SK-N-MC (cell line): ENCODE measurements at regions not wholly inside any gene's neighbourhood (a gene's known extent, or its start where the extent isn't known, plus 50 kb on each side); places are given as distances from the start of the nearest gene placed in this dataset.

Source experiments
- DNase-seq: peaks from one replicate; pipeline ENCODE4 v3.0.0-alpha.2; 2011; ENCODE audit warnings: low read depth, low spot score
- H3K27ac ChIP-seq: fragments of 200-600 bp; sonication (generic); 2 replicates; pipeline ENCODE4 v1.5.1; 2016; ENCODE audit warnings: mixed run types
- H3K36me3 ChIP-seq: fragments of 200-600 bp; sonication (generic); 2 replicates; pipeline ENCODE4 v1.6.1; 2017; ENCODE audit warnings: antibody characterized with exemption, low read length, mixed read lengths; ENCODE audit not compliant: insufficient read depth
- H3K4me3 ChIP-seq: fragments of 200-600 bp; sonication (generic); 2 replicates; pipeline ENCODE4 v1.5.1; 2016
- H3K9ac ChIP-seq: fragments of 200-600 bp; sonication (generic); 2 replicates; pipeline ENCODE4 v1.8.0; 2017; ENCODE audit warnings: mixed run types, mixed read lengths; ENCODE audit not compliant: insufficient read length
- H3K9me3 ChIP-seq: fragments of 200-600 bp; sonication (generic); 2 replicates; pipeline ENCODE4 v1.6.1; 2017; ENCODE audit warnings: low read depth, mild to moderate bottlenecking, antibody characterized with exemption, low read length, moderate library complexity, mixed read lengths
- EZH2 ChIP-seq: fragments of 200-600 bp; sonication (generic); IDR thresholded peaks from one replicate; pipeline ENCODE4 v1.6.1; 2017; ENCODE audit warnings: antibody characterized with exemption
- FOXP2 ChIP-seq: optimal IDR thresholded peaks from 2 replicates; pipeline ENCODE3; 2011; ENCODE audit warnings: mild to moderate bottlenecking, moderate library complexity; ENCODE audit not compliant: insufficient read depth; ENCODE audit errors: extremely low read length, control extremely low read depth
- POLR2AphosphoS5 ChIP-seq: IDR thresholded peaks from 2 replicates; pipeline ENCODE4 v1.6.1; 2012; ENCODE audit warnings: mild to moderate bottlenecking, low read depth, low read length, borderline replicate concordance

DNA sequence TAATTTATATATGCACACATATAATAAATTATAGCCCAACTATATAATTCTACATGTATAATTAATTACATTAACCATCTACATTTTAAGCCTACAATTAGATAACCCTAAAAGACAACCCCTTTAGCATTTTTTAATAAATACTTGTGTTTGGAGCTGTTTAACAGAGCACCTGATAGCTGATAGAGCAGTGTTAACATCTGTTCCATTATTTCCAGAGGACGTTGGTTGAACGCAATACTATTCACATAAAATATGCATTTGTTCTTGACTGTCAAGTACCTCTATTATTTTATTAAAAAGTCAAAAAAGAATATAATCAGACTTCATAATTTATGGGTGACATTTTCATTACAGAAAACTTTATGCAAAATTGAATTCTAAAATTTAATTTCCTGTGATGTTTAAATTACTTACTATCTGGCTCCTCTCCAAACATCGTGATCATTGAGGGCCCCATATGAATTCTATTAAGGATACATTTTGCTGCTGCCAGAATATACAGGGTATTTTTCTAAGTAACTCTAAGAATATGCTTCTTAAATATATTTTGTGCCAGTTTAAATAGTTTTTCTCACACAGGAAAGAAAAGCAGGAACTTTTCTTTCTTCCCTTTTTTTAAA is 234.3 kb downstream of the SHOX2 start:
- H3K36me3 ChIP-seq, result no peaks in the 10 kb centered on the region
- DNase-seq, result peak; percentile 62
- H3K27ac ChIP-seq, result no peak overlapping the region
- no peaks in the 10 kb centered on the region for H3K9me3 ChIP-seq
- no peak overlapping the region for H3K4me3 ChIP-seq
- TF ChIP-seq EZH2, result no peak
- no peak for TF ChIP-seq POLR2AphosphoS5
- no peak for TF ChIP-seq FOXP2
- H3K9ac ChIP-seq, result no peak overlapping the region

DNA sequence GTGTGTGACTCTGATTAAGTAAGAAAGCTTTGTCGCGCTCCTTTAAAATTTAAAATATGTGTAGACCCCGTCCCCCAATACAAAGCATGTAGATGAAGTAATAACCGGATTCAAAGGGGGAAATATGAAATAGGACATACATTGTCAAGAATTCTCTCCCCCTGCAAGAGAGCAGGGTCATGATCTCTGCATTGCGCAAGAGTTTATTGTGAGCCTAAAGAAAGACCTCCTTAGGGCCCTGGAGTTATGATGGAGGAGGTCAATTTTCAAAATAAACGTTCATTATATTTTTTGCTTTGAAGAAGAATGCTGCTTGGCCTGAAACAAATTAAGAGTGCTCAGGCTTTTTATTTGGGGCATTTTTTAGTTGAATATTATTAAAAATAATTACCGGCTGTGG is 235.0 kb downstream of the SHOX2 start:
- DNase-seq, result no peak
- Histone ChIP-seq H3K9me3 (no peaks in the 10 kb centered on the region), H3K27ac (no peak overlapping the region), H3K36me3 (no peaks in the 10 kb centered on the region), H3K4me3 (no peak overlapping the region), H3K9ac (no peak overlapping the region)
- TF ChIP-seq EZH2 (no peak), FOXP2 (no peak), POLR2AphosphoS5 (no peak)

DNA sequence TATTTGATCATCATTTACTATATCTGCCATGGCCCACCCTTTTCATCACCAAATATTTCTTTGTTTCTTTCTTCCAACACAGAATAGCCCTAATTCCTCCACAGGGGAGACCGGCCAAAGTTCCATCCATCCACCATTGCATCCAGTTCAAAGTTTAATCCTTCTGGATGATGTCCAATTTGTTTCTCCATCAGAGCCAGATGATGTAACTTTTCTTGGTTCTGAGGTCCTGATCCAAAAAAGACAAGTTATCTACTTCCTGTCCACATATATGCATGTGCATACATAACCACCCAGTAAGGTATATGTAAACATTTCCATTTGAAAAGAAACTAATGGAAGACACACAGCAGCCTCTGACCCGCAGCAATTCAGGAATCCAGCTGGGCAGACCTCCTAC is 237.3 kb downstream of the SHOX2 start:
- DNase-seq, result no peak
- H3K9me3 ChIP-seq, result no peaks in the 10 kb centered on the region
- H3K4me3 ChIP-seq, result no peak overlapping the region
- H3K27ac ChIP-seq, result no peak overlapping the region
- H3K36me3 ChIP-seq, result no peaks in the 10 kb centered on the region
- TF ChIP-seq FOXP2, result no peak
- TF ChIP-seq POLR2AphosphoS5, result no peak
- no peak overlapping the region for H3K9ac ChIP-seq

DNA sequence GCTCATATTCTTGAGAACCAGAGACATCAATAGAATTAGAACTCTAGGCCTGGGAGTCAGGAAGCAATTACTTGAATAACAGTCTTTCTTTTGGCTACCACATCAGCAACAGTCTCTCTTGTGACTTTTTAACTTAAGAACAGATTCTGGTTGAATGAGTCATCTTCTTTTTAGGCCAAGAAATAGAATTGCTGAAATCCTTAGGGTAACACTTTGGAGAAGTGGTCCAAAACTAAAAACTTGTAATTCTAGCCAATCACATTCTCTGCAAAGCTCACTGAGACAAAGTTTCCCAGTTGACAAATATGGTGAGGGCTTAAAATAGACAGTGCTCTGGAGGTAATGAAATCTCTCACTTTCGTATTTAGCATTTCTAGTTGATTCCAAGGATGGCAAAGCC is 238.0 kb downstream of the SHOX2 start:
- Histone ChIP-seq H3K4me3 (no peak overlapping the region), H3K36me3 (no peaks in the 10 kb centered on the region), H3K9me3 (no peaks in the 10 kb centered on the region), H3K9ac (no peak overlapping the region), H3K27ac (no peak overlapping the region)
- TF ChIP-seq FOXP2, result no peak
- DNase-seq, result no peak

GRCh38 chr3:157865352-157866000 is 240.7 kb downstream of the SHOX2 start:
- TF ChIP-seq POLR2AphosphoS5, result no peak
- DNase-seq, result no peak
- Histone ChIP-seq H3K27ac (no peak overlapping the region), H3K36me3 (no peaks in the 10 kb centered on the region), H3K9me3 (no peaks in the 10 kb centered on the region), H3K4me3 (no peak overlapping the region), H3K9ac (no peak overlapping the region)

DNA sequence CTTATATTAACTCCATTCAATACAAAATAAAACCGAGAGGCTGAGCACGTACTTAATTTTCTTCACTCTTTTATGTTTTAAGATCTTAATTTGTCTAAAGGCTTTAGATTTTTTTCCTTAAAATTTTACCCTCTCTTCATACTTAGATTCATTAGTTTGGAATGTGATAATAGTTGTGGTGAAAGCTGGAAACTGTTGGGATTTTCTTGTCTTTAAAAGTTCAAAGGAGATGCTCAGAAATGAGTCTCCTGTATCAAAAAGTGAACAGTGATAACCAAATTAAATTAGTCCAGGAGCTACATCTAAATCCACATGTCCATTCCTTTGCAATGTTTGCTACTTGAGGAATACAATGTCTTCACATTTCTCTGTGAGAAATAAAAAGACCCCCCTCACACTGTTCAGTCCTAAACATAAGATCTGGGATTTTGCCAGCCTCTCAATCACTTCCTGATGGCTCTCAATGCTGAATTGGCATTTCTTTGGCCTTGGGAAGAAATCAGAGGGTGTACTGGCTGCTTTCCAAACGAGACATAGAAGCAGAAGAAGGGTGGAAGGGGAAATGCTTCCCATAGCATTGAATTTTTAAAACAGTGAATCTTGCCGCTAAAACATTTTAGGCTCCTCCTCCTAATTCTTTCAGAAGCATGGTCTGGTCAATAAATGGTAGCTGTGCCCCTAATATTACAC is 245.0 kb downstream of the SHOX2 start:
- TF ChIP-seq EZH2 (no peak), FOXP2 (no peak), POLR2AphosphoS5 (no peak)
- Histone ChIP-seq H3K36me3 (no peaks in the 10 kb centered on the region), H3K27ac (no peak overlapping the region), H3K9me3 (no peaks in the 10 kb centered on the region), H3K4me3 (no peak overlapping the region), H3K9ac (no peak overlapping the region)
- DNase-seq, result no peak

DNA sequence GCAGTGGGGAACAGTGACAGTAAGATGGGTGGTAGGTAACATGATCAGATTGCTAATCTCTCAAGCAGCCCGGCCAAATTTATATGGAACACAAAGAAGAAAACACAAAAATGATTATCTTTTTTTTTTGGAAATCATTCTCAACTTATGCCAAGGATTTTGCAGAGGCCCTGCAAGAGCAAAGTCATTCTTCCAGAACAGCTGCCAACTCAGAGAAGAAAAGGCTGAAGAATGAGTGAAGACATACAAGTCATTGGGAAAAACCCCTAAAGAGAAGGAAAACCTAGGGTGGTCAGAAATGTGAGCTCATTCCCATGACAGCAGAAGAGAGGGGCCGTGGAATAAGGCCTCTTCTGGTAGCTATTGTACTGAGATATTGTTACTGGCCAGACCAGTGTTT is 246.7 kb downstream of the SHOX2 start:
- TF ChIP-seq EZH2 (no peak), POLR2AphosphoS5 (no peak), FOXP2 (no peak)
- no peak overlapping the region for H3K9ac ChIP-seq
- H3K36me3 ChIP-seq, result no peaks in the 10 kb centered on the region
- no peaks in the 10 kb centered on the region for H3K9me3 ChIP-seq
- H3K4me3 ChIP-seq, result no peak overlapping the region
- DNase-seq, result no peak
- no peak overlapping the region for H3K27ac ChIP-seq

DNA sequence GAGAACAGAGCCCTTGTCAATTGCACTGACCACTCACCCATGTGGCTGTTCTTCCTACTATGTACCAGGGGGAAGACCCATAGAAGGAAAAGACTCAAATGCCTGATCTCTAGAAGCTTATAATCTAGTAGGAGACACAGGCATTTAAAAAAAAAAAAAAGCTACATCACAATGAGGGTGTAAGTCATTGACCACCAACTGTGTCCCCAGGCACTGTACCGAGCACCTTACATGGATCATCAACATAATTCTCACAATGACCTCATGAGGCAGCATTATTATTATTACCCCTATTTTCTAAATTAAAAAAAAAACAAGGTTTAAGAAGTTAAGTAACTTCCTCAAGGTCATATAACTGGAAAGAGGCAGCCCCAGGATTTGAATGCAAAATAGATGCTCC is 247.4 kb downstream of the SHOX2 start:
- no peak for DNase-seq
- Histone ChIP-seq H3K27ac (no peak overlapping the region), H3K4me3 (no peak overlapping the region), H3K9me3 (no peaks in the 10 kb centered on the region), H3K9ac (no peak overlapping the region), H3K36me3 (no peaks in the 10 kb centered on the region)
- no peak for TF ChIP-seq POLR2AphosphoS5
- no peak for TF ChIP-seq FOXP2
- no peak for TF ChIP-seq EZH2

DNA sequence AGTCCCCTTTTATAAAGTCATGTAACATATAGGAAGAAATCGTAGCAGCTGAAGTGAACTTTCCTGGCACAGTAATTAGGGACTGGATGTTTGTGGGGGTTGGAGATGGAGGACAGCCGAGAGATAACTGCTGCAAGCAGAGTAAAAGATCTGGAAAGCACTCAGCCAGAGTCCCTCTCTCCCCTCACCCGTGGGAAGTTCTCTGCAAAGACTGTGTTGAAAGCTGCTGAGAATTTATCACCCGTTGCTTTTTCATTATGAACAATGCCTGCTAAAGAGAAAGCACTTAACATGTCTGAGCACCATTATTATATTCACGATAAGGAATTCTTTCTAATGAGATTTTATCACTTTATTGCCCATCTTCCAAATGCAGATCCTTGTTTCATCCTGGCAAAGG is 248.8 kb downstream of the SHOX2 start:
- DNase-seq, result no peak
- Histone ChIP-seq H3K27ac (no peak overlapping the region), H3K9ac (no peak overlapping the region), H3K4me3 (no peak overlapping the region), H3K36me3 (no peaks in the 10 kb centered on the region), H3K9me3 (peaks cover 3% of the 10 kb centered on the region; the same call in 1 of the 2 replicates)
- TF ChIP-seq EZH2 (no peak), FOXP2 (no peak), POLR2AphosphoS5 (no peak)
